Left forelimb (tissue), 1 donor: ENCODE measurements at regions not wholly inside any gene's neighbourhood (a gene's known extent, or its start where the extent isn't known, plus 50 kb on each side); places are given as distances from the start of the nearest gene placed in this dataset.
"Not testable (repeated sequence)": the region's sequence is repeated elsewhere in the genome, so short reads cannot be mapped to it uniquely, and the experiment has no call there.

ENCODE experiments used
- DNase-seq: peaks from one replicate; pipeline ENCODE4 v3.0.0-alpha.2; 2018; ENCODE audit warnings: low spot score

GRCh38 chr14:71165121-71166031 lies 258.1 kb downstream of the PCNX1 start:
- DNase-seq: no peak

GRCh38 chr14:71166180-71166837 lies 259.1 kb downstream of the PCNX1 start:
- no peak for DNase-seq

GRCh38 chr14:71167325-71167950 lies 260.2 kb downstream of the PCNX1 start:
- not testable (repeated sequence) for DNase-seq

- DNase-seq: not testable (repeated sequence)
Observed at GRCh38 chr14:71168161-71168560, 260.9 kb downstream of the PCNX1 start.

GRCh38 chr14:71168564-71169427 lies 261.5 kb downstream of the PCNX1 start:
- no peak for DNase-seq

- DNase-seq: no peak
Observed at GRCh38 chr14:71169861-71170260, 262.6 kb downstream of the PCNX1 start.

- no peak for DNase-seq
Observed at GRCh38 chr14:71175491-71175890, 268.2 kb downstream of the PCNX1 start.

- no peak for DNase-seq
Observed at GRCh38 chr14:71179066-71179465, 271.8 kb downstream of the PCNX1 start.

- no peak for DNase-seq
Observed at GRCh38 chr14:71180397-71180796, 273.1 kb downstream of the PCNX1 start.

- no peak for DNase-seq
Observed at GRCh38 chr14:71181215-71182003, 274.1 kb downstream of the PCNX1 start.

GRCh38 chr14:71183876-71184689 lies 276.8 kb downstream of the PCNX1 start:
- DNase-seq: no peak

- DNase-seq: no peak
Observed at GRCh38 chr14:71185637-71186036, 278.4 kb downstream of the PCNX1 start.

GRCh38 chr14:71187633-71188356 lies 280.5 kb downstream of the PCNX1 start:
- DNase-seq: no peak

- DNase-seq: no peak
Observed at GRCh38 chr14:71190770-71191374, 283.6 kb downstream of the PCNX1 start.

GRCh38 chr14:71193663-71194062 lies 286.4 kb downstream of the PCNX1 start:
- DNase-seq: no peak

GRCh38 chr14:71194251-71194650 lies 287.0 kb downstream of the PCNX1 start:
- no peak for DNase-seq

- no peak for DNase-seq
Observed at GRCh38 chr14:71196921-71197320, 289.7 kb downstream of the PCNX1 start.

GRCh38 chr14:71198687-71199086 lies 291.4 kb downstream of the PCNX1 start:
- DNase-seq: no peak

GRCh38 chr14:71201840-71202239 lies 294.6 kb downstream of the PCNX1 start:
- DNase-seq: no peak
